ENCODE measurements at regions not wholly inside any gene's neighbourhood (a gene's known extent, or its start where the extent isn't known, plus 50 kb on each side); places are given as distances from the start of the nearest gene placed in this dataset.

- no peak overlapping the region for H3K27ac ChIP-seq (ENCODE audit: low read depth, low read length)
- H3K27me3 ChIP-seq (ENCODE audit: low read length), result no peaks in the 10 kb centered on the region
- no peak overlapping the region for H3K4me2 ChIP-seq (ENCODE audit: low read depth, low read length, poor library complexity, severe bottlenecking)
- no peak overlapping the region for H3K9ac ChIP-seq (ENCODE audit: low read length)
- no peaks in the 10 kb centered on the region for H3K79me2 ChIP-seq (ENCODE audit: insufficient read depth, low read length)
- no peak for TF ChIP-seq EZH2phosphoT487 (conservative IDR thresholded peaks at IDR 0.05; ENCODE audit: low read length)
- TF ChIP-seq CTCF (IDR thresholded peaks at IDR 0.05; ENCODE audit: insufficient read depth, low read length, poor library complexity, severe bottlenecking), result no peak
- no peak overlapping the region for H3K4me3 ChIP-seq (ENCODE audit: insufficient read depth, low read length, poor library complexity, severe bottlenecking)
- no peaks in the 10 kb centered on the region for H3K9me3 ChIP-seq (ENCODE audit: insufficient read depth, low read length)
- no peaks in the 10 kb centered on the region for H3F3A ChIP-seq (ENCODE audit: insufficient read depth)
- H3K9me2 ChIP-seq (replicated peaks; ENCODE audit: insufficient read depth, low read length), result no peaks in the 10 kb centered on the region
- H2AFZ ChIP-seq (ENCODE audit: low read depth, low read length, severe bottlenecking), result no peak overlapping the region
- H3K36me3 ChIP-seq (ENCODE audit: low read length), result no peaks in the 10 kb centered on the region
- no peaks in the 10 kb centered on the region for H4K20me1 ChIP-seq (ENCODE audit: low read depth, low read length)
These were observed 305.2 kb upstream of the CITED2 start for GRCh38 chr6:139679516-139680179.

DNA sequence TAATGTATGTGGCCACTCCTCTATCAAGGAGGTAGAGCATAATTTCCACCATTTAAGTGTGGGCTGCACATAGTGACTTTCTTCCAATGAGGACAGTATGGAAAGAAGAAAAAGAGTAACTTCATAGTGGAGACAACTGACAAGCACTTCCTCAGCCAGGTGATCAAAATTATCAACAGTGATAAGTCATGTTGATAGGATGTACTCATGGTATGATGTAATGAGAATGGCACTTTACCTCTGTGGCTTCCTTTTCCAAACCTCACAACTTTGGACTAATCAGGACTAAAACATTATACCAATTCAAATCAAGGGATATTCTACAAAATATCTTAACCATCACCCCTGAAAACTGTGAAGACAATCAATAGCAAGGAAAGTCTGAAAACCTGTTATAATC is 302.3 kb upstream of the CITED2 start:
- H3K9ac ChIP-seq (ENCODE audit: low read length), result no peak overlapping the region
- H3K36me3 ChIP-seq (ENCODE audit: low read length), result no peaks in the 10 kb centered on the region
- H3K79me2 ChIP-seq (ENCODE audit: insufficient read depth, low read length), result no peaks in the 10 kb centered on the region
- no peak overlapping the region for H3K27ac ChIP-seq (ENCODE audit: low read depth, low read length)
- H3K9me2 ChIP-seq (replicated peaks; ENCODE audit: insufficient read depth, low read length), result no peaks in the 10 kb centered on the region
- no peaks in the 10 kb centered on the region for H3F3A ChIP-seq (ENCODE audit: insufficient read depth)
- TF ChIP-seq EZH2phosphoT487 (conservative IDR thresholded peaks at IDR 0.05; ENCODE audit: low read length), result no peak
- TF ChIP-seq CTCF (IDR thresholded peaks at IDR 0.05; ENCODE audit: insufficient read depth, low read length, poor library complexity, severe bottlenecking), result no peak
- H2AFZ ChIP-seq (ENCODE audit: low read depth, low read length, severe bottlenecking), result no peak overlapping the region
- H3K4me3 ChIP-seq (ENCODE audit: insufficient read depth, low read length, poor library complexity, severe bottlenecking), result no peak overlapping the region
- H3K27me3 ChIP-seq (ENCODE audit: low read length), result no peaks in the 10 kb centered on the region
- H4K20me1 ChIP-seq (ENCODE audit: low read depth, low read length), result no peaks in the 10 kb centered on the region
- H3K9me3 ChIP-seq (ENCODE audit: insufficient read depth, low read length), result no peaks in the 10 kb centered on the region
- no peak overlapping the region for H3K4me2 ChIP-seq (ENCODE audit: low read depth, low read length, poor library complexity, severe bottlenecking)

DNA sequence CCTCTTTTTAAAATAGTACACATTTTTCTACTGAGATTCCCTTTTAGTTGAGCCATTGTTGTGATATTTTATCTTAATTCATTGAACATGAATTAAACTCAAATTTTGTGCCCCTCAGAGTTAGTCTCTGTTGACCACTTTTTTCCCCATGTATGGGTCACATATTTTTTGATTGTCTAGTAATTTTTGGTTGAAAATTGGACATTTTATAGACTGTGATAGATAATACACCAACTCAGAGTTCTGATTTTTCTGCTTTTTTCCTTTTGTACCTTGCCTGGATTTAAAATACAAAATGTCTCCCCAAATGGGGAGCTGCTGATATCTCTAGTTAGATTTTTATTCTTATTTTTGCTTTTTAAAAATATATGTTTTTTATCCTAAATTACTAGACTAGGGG is 291.8 kb upstream of the CITED2 start:
- no peak overlapping the region for H3K4me2 ChIP-seq (ENCODE audit: low read depth, low read length, poor library complexity, severe bottlenecking)
- H3K79me2 ChIP-seq (ENCODE audit: insufficient read depth, low read length), result no peaks in the 10 kb centered on the region
- no peak overlapping the region for H3K9ac ChIP-seq (ENCODE audit: low read length)
- TF ChIP-seq EZH2phosphoT487 (conservative IDR thresholded peaks at IDR 0.05; ENCODE audit: low read length) (no peak), CTCF (IDR thresholded peaks at IDR 0.05; ENCODE audit: insufficient read depth, low read length, poor library complexity, severe bottlenecking) (no peak)
- no peaks in the 10 kb centered on the region for H3K9me3 ChIP-seq (ENCODE audit: insufficient read depth, low read length)
- no peak overlapping the region for H3K27ac ChIP-seq (ENCODE audit: low read depth, low read length)
- H3K36me3 ChIP-seq (ENCODE audit: low read length), result no peaks in the 10 kb centered on the region
- H3K9me2 ChIP-seq (replicated peaks; ENCODE audit: insufficient read depth, low read length), result no peaks in the 10 kb centered on the region; the same call in 1 of the 2 replicates
- H3F3A ChIP-seq (ENCODE audit: insufficient read depth), result no peaks in the 10 kb centered on the region
- H3K4me3 ChIP-seq (ENCODE audit: insufficient read depth, low read length, poor library complexity, severe bottlenecking), result no peak overlapping the region
- no peaks in the 10 kb centered on the region for H4K20me1 ChIP-seq (ENCODE audit: low read depth, low read length)
- H2AFZ ChIP-seq (ENCODE audit: low read depth, low read length, severe bottlenecking), result no peak overlapping the region
- no peaks in the 10 kb centered on the region for H3K27me3 ChIP-seq (ENCODE audit: low read length)
